ENCODE measurements at regions not wholly inside any gene's neighbourhood (a gene's known extent, or its start where the extent isn't known, plus 50 kb on each side); places are given as distances from the start of the nearest gene placed in this dataset.
"Not testable (repeated sequence)": the region's sequence is repeated elsewhere in the genome, so short reads cannot be mapped to it uniquely, and the experiment has no call there.

GRCh38 chr6:137290601-137291261 lies 71.5 kb upstream of the IFNGR1 start:
- no peak for TF ChIP-seq CTCF (conservative IDR thresholded peaks at IDR 0.05; ENCODE audit: low read depth, low read length)
- H3K4me3 ChIP-seq (ENCODE audit: low read length) = no peak overlapping the region
- no peak for DNase-seq (ENCODE audit: low read depth)

- H3K4me3 ChIP-seq (ENCODE audit: low read length) = no peak overlapping the region
- TF ChIP-seq CTCF (conservative IDR thresholded peaks at IDR 0.05; ENCODE audit: low read depth, low read length) = no peak
- DNase-seq (ENCODE audit: low read depth) = no peak
Measured at GRCh38 chr6:137286916-137287315, 67.7 kb upstream of the IFNGR1 start.

GRCh38 chr6:137286368-137286767 lies 67.2 kb upstream of the IFNGR1 start:
- DNase-seq (ENCODE audit: low read depth) = no peak
- TF ChIP-seq CTCF (conservative IDR thresholded peaks at IDR 0.05; ENCODE audit: low read depth, low read length) = no peak

GRCh38 chr6:137284811-137285110 lies 65.6 kb upstream of the IFNGR1 start:
- DNase-seq (ENCODE audit: low read depth) = no peak
- no peak overlapping the region for H3K4me3 ChIP-seq (ENCODE audit: low read length)
- TF ChIP-seq CTCF (conservative IDR thresholded peaks at IDR 0.05; ENCODE audit: low read depth, low read length) = no peak

More at GRCh38 chr6:137286368-137286767, 67.2 kb upstream of the IFNGR1 start:
- H3K4me3 ChIP-seq (ENCODE audit: low read length) = no peak overlapping the region

GRCh38 chr6:137283940-137284810 lies 65.0 kb upstream of the IFNGR1 start:
- TF ChIP-seq CTCF (conservative IDR thresholded peaks at IDR 0.05; ENCODE audit: low read depth, low read length) = no peak
- H3K4me3 ChIP-seq (ENCODE audit: low read length) = no peak overlapping the region
- DNase-seq (ENCODE audit: low read depth) = no peak

GRCh38 chr6:137283080-137283479 lies 63.9 kb upstream of the IFNGR1 start:
- TF ChIP-seq CTCF (conservative IDR thresholded peaks at IDR 0.05; ENCODE audit: low read depth, low read length) = no peak
- no peak for DNase-seq (ENCODE audit: low read depth)
- no peak overlapping the region for H3K4me3 ChIP-seq (ENCODE audit: low read length)

- H3K4me3 ChIP-seq (ENCODE audit: low read length) = no peak overlapping the region
- no peak for DNase-seq (ENCODE audit: low read depth)
- no peak for TF ChIP-seq CTCF (conservative IDR thresholded peaks at IDR 0.05; ENCODE audit: low read depth, low read length)
Measured at GRCh38 chr6:137282254-137282653, 63.1 kb upstream of the IFNGR1 start.

- not testable (repeated sequence) for H3K4me3 ChIP-seq (ENCODE audit: low read length); DNase-seq (ENCODE audit: low read depth)
Measured at GRCh38 chr6:137279279-137279678, 60.1 kb upstream of the IFNGR1 start.

All from retinal pigment epithelial cell (primary cell).